Keratinocyte (primary cell): ENCODE measurements at regions not wholly inside any gene's neighbourhood (a gene's known extent, or its start where the extent isn't known, plus 50 kb on each side); places are given as distances from the start of the nearest gene placed in this dataset.

Experiments
- DNase-seq: peaks from one replicate; pipeline ENCODE4 v3.0.0-alpha.2; 2011; ENCODE audit warnings: low read depth, missing footprints, low spot score
- FAIRE-seq: peaks from 2 replicates; lab custom pipeline; 2011; peaks lifted over from hg19 to GRCh38; lab: Jason Lieb, UNC
- H2AFZ ChIP-seq: 2 replicates; pipeline ENCODE4 v1.6.0; 2012; ENCODE audit warnings: low read length, control low read depth, inconsistent platforms; ENCODE audit not compliant: control insufficient read depth
- H3K27ac ChIP-seq: 2 replicates; pipeline ENCODE4 v1.5.1; 2011; ENCODE audit warnings: low read length; ENCODE audit not compliant: control insufficient read depth, insufficient read depth
- H3K27me3 ChIP-seq: 3 replicates; pipeline ENCODE4 v1.6.0; 2011; ENCODE audit warnings: low read length; ENCODE audit not compliant: control insufficient read depth, insufficient read depth; ENCODE audit errors: extremely low read depth
- H3K36me3 ChIP-seq, 2 experiments: 2 replicates in 1 of 2; 3 replicates in 1 of 2; pipeline ENCODE4 v1.5.1; 2011; ENCODE audit warnings: low read length in 2 of 2, mild to moderate bottlenecking in 1 of 2; ENCODE audit not compliant: control insufficient read depth in 2 of 2, insufficient read depth in 2 of 2; ENCODE audit errors: extremely low read depth in 1 of 2
- H3K4me1 ChIP-seq: 3 replicates; pipeline ENCODE4 v1.5.1; 2011; ENCODE audit warnings: low read length; ENCODE audit not compliant: control insufficient read depth, insufficient read depth; ENCODE audit errors: extremely low read depth
- H3K4me2 ChIP-seq: 3 replicates; pipeline ENCODE4 v1.6.0; 2011; ENCODE audit warnings: low read depth, low read length; ENCODE audit not compliant: control insufficient read depth, insufficient read depth; ENCODE audit errors: extremely low read depth
- H3K4me3 ChIP-seq, 3 experiments: fragments of 200-600 bp in 1 of 3; sonication (generic) in 1 of 3; 2 replicates in 2 of 3; 3 replicates in 1 of 3; pipeline ENCODE4 v1.5.1; 2011 to 2016; ENCODE audit warnings: low read length in 3 of 3, mild to moderate bottlenecking in 3 of 3, control low read depth in 2 of 3, inconsistent platforms in 1 of 3, low read depth in 1 of 3, mixed read lengths in 1 of 3, mixed run types in 1 of 3, moderate library complexity in 1 of 3; ENCODE audit not compliant: control insufficient read depth in 2 of 3, insufficient read depth in 2 of 3; ENCODE audit errors: extremely low read depth in 1 of 3
- H3K79me2 ChIP-seq: 2 replicates; pipeline ENCODE4 v1.6.0; 2012; ENCODE audit warnings: low read length; ENCODE audit not compliant: control insufficient read depth, insufficient read depth
- H3K9ac ChIP-seq: 3 replicates; pipeline ENCODE4 v1.6.0; 2011; ENCODE audit warnings: low read length; ENCODE audit not compliant: control insufficient read depth, insufficient read depth; ENCODE audit errors: extremely low read depth
- H3K9me1 ChIP-seq: 3 replicates; pipeline ENCODE4 v1.6.0; 2011; ENCODE audit warnings: low read length; ENCODE audit not compliant: control insufficient read depth, insufficient read depth; ENCODE audit errors: extremely low read depth
- H3K9me3 ChIP-seq: 2 replicates; pipeline ENCODE4 v1.5.1; 2012; ENCODE audit warnings: low read depth, low read length; ENCODE audit not compliant: control insufficient read depth
- H4K20me1 ChIP-seq: 3 replicates; pipeline ENCODE4 v1.6.0; 2011; ENCODE audit warnings: low read length; ENCODE audit not compliant: control insufficient read depth, insufficient read depth; ENCODE audit errors: extremely low read depth
- CTCF ChIP-seq, 3 experiments: IDR thresholded peaks in 1 of 3; conservative IDR thresholded peaks in 1 of 3; optimal IDR thresholded peaks in 1 of 3; 2 replicates in 2 of 3; 3 replicates in 1 of 3; pipeline versions ENCODE3 to v1.5.1; 2011; ENCODE audit warnings: low read length in 3 of 3, mild to moderate bottlenecking in 3 of 3, moderate library complexity in 2 of 3, control low read depth in 1 of 3, inconsistent platforms in 1 of 3; ENCODE audit not compliant: insufficient read depth in 2 of 3; ENCODE audit errors: extremely low read depth in 1 of 3
- EZH2 ChIP-seq: IDR thresholded peaks from one replicate; pipeline ENCODE4 v1.6.1; 2012; ENCODE audit warnings: inconsistent platforms, mild to moderate bottlenecking, low read length, moderate library complexity
- dilution Hi-C: fragments of 300-500 bp; cut with MboI; formaldehyde crosslinking; loops from one replicate; pipeline ENCODE4 v1.7.0; 2020; ENCODE audit warnings: low sequenced_read_pairs; ENCODE audit not compliant: extremely low pct_ligation_motif_present

DNA sequence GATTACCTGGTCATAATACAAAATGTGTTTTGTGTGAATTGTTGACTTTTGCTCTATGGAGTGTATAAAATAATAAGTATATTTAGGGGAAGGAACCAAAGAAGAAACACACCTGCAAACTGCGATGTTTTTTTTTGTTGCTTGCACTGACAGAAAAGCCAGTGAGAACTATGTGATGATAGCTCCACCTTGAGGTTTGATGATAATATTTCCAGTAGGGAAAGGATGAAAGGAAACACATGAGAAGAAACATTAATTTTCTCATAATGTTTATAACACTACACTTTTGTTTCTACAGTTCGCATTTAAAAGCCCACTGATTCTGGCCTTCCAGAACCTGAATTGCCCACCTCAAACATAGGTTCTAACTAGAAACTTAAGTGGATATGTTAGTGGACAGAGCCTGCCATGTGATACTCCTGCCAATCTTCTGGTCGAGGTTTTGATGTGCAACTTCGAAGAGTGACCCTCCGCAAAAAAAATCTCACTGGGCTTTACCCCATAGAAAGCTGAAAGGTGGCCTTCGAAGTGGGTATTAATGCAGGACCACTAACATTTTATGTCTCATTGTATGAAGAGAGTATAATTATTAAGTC, 476.4 kb upstream of the SPHKAP start:
- Histone ChIP-seq H3K79me2 (no peaks in the 10 kb centered on the region), H3K9me3 (no peaks in the 10 kb centered on the region), H3K4me1 (no peaks in the 10 kb centered on the region), H3K9ac (no peak overlapping the region), H4K20me1 (no peaks in the 10 kb centered on the region), H3K4me3 (no peak overlapping the region), H3K27ac (no peak overlapping the region), H2AFZ (no peak overlapping the region), H3K36me3 (no peaks in the 10 kb centered on the region), H3K4me2 (no peak overlapping the region), H3K27me3 (no peaks in the 10 kb centered on the region), H3K9me1 (no peaks in the 10 kb centered on the region)
- FAIRE-seq (peak; percentile 66), DNase-seq (no peak)
- dilution Hi-C loops: no loop called here
- no peak for TF ChIP-seq EZH2
- TF ChIP-seq CTCF (optimal IDR thresholded peaks at IDR 0.05 in 1 of 3, IDR thresholded peaks at IDR 0.05 in 1 of 3, conservative IDR thresholded peaks at IDR 0.05 in 1 of 3; ENCODE audit: extremely low read depth in 1 of 3, insufficient read depth in 2 of 3, low read length in 3 of 3): peak in 2 of 3 experiments; percentile 34 to 35

GRCh38 chr2:228655331-228655730, 473.8 kb upstream of the SPHKAP start:
- FAIRE-seq (no peak), DNase-seq (no peak)
- Histone ChIP-seq H3K9me1 (no peaks in the 10 kb centered on the region), H3K4me2 (no peak overlapping the region), H3K4me3 (no peak overlapping the region), H3K9me3 (no peaks in the 10 kb centered on the region), H3K27ac (no peak overlapping the region), H3K79me2 (no peaks in the 10 kb centered on the region), H3K4me1 (no peaks in the 10 kb centered on the region), H3K9ac (no peak overlapping the region), H3K27me3 (no peaks in the 10 kb centered on the region), H4K20me1 (no peaks in the 10 kb centered on the region), H2AFZ (no peak overlapping the region), H3K36me3 (no peaks in the 10 kb centered on the region)
- dilution Hi-C loops: no loop called here
- TF ChIP-seq EZH2 (no peak), CTCF (optimal IDR thresholded peaks at IDR 0.05 in 1 of 3, IDR thresholded peaks at IDR 0.05 in 1 of 3, conservative IDR thresholded peaks at IDR 0.05 in 1 of 3; ENCODE audit: extremely low read depth in 1 of 3, insufficient read depth in 2 of 3, low read length in 3 of 3) (no peak)
